ENCODE measurements at regions not wholly inside any gene's neighbourhood (a gene's known extent, or its start where the extent isn't known, plus 50 kb on each side); places are given as distances from the start of the nearest gene placed in this dataset.

- TF ChIP-seq EZH2phosphoT487 (IDR thresholded peaks at IDR 0.05; ENCODE audit: low read length) (no peak), CTCF (IDR thresholded peaks at IDR 0.05; ENCODE audit: low read length) (no peak), EZH2 (optimal IDR thresholded peaks at IDR 0.05; ENCODE audit: low read depth, low read length) (no peak)
Observed at GRCh38 chr20:24805456-24806238, 143.4 kb upstream of the CST7 start.
